H9 (cell line): ENCODE measurements at regions not wholly inside any gene's neighbourhood (a gene's known extent, or its start where the extent isn't known, plus 50 kb on each side); places are given as distances from the start of the nearest gene placed in this dataset.

Experiments
- DNase-seq: peaks from one replicate; pipeline ENCODE4 v3.0.0-alpha.2; 2017
- H2AFZ ChIP-seq: one replicate; pipeline ENCODE4 v1.6.1; 2013; ENCODE audit warnings: mild to moderate bottlenecking, low read length, control low read depth, moderate library complexity
- H2AK5ac ChIP-seq: 2 replicates; pipeline ENCODE4 v1.6.1; 2013; ENCODE audit warnings: low read length, control low read depth, mixed read lengths; ENCODE audit not compliant: insufficient read length
- H2BK120ac ChIP-seq: one replicate; pipeline ENCODE4 v1.6.1; 2013; ENCODE audit warnings: low read depth, mild to moderate bottlenecking, low read length, control low read depth, inconsistent platforms; ENCODE audit not compliant: poor library complexity, severe bottlenecking
- H2BK12ac ChIP-seq: 2 replicates; pipeline ENCODE4 v1.6.1; 2013; ENCODE audit warnings: low read length, control low read depth, mixed read lengths, low read depth; ENCODE audit not compliant: insufficient read length
- H2BK15ac ChIP-seq: 2 replicates; pipeline ENCODE4 v1.6.1; 2013; ENCODE audit warnings: low read depth, low read length, control low read depth
- H2BK20ac ChIP-seq: one replicate; pipeline ENCODE4 v1.6.1; 2013; ENCODE audit warnings: low read depth, mild to moderate bottlenecking, low read length, control low read depth, inconsistent platforms; ENCODE audit not compliant: poor library complexity, severe bottlenecking
- H2BK5ac ChIP-seq: 2 replicates; pipeline ENCODE4 v1.6.1; 2013; ENCODE audit warnings: low read length, control low read depth, mixed read lengths; ENCODE audit not compliant: insufficient read length
- H3K14ac ChIP-seq: 2 replicates; pipeline ENCODE4 v1.6.1; 2013; ENCODE audit warnings: low read length, control low read depth; ENCODE audit not compliant: insufficient read depth
- H3K18ac ChIP-seq: 2 replicates; pipeline ENCODE4 v1.6.1; 2013; ENCODE audit warnings: low read depth, mild to moderate bottlenecking, mixed read lengths, low read length, control low read depth; ENCODE audit not compliant: insufficient read length
- H3K23ac ChIP-seq: 2 replicates; pipeline ENCODE4 v1.6.1; 2013; ENCODE audit warnings: low read length, control low read depth, mixed read lengths, low read depth; ENCODE audit not compliant: insufficient read length
- H3K23me2 ChIP-seq: 2 replicates; pipeline ENCODE4 v1.6.1; 2013; ENCODE audit warnings: low read depth, mild to moderate bottlenecking, mixed read lengths, low read length, control low read depth; ENCODE audit not compliant: insufficient read length, poor library complexity, severe bottlenecking
- H3K27ac ChIP-seq: 2 replicates; pipeline ENCODE4 v1.5.1; 2013; ENCODE audit warnings: low read length, control low read depth, mixed read lengths, low read depth; ENCODE audit not compliant: insufficient read length
- H3K27me3 ChIP-seq: 2 replicates; pipeline ENCODE4 v1.6.1; 2013; ENCODE audit warnings: low read length, control low read depth, inconsistent platforms; ENCODE audit not compliant: insufficient read depth
- H3K4ac ChIP-seq: 2 replicates; pipeline ENCODE4 v1.6.1; 2013; ENCODE audit warnings: low read depth, mild to moderate bottlenecking, control low read depth, inconsistent platforms, low read length, moderate library complexity
- H3K4me1 ChIP-seq: 2 replicates; pipeline ENCODE4 v1.6.1; 2013; ENCODE audit warnings: low read length, control low read depth, inconsistent platforms; ENCODE audit not compliant: insufficient read depth
- H3K4me2 ChIP-seq: 2 replicates; pipeline ENCODE4 v1.6.1; 2013; ENCODE audit warnings: low read length, control low read depth, mixed read lengths; ENCODE audit not compliant: insufficient read length, insufficient read depth
- H3K56ac ChIP-seq: 2 replicates; pipeline ENCODE4 v1.6.1; 2013; ENCODE audit warnings: low read depth, mild to moderate bottlenecking, mixed read lengths, low read length, control low read depth; ENCODE audit not compliant: insufficient read length
- H3K79me1 ChIP-seq: 2 replicates; pipeline ENCODE4 v1.6.1; 2013; ENCODE audit warnings: low read depth, mild to moderate bottlenecking, moderate library complexity, low read length, control low read depth, inconsistent platforms; ENCODE audit not compliant: insufficient read depth, poor library complexity, severe bottlenecking
- H3K79me2 ChIP-seq: 2 replicates; pipeline ENCODE4 v1.6.1; 2013; ENCODE audit warnings: low read length, control low read depth, inconsistent platforms; ENCODE audit not compliant: insufficient read depth
- H3K9ac ChIP-seq: 2 replicates; pipeline ENCODE4 v1.6.1; 2013; ENCODE audit warnings: low read length, control low read depth, mixed read lengths; ENCODE audit not compliant: insufficient read length; ENCODE audit errors: extremely low read depth
- H3K9me3 ChIP-seq: one replicate; pipeline ENCODE4 v1.6.1; 2013; ENCODE audit warnings: low read depth, low read length, inconsistent platforms; ENCODE audit not compliant: control insufficient read depth
- H3T11ph ChIP-seq: one replicate; pipeline ENCODE4 v1.6.1; 2013; ENCODE audit warnings: mild to moderate bottlenecking, low read length, control low read depth, inconsistent platforms
- H4K20me1 ChIP-seq: one replicate; pipeline ENCODE4 v1.6.1; 2013; ENCODE audit not compliant: control insufficient read depth, insufficient read length, insufficient read depth
- H4K5ac ChIP-seq: 2 replicates; pipeline ENCODE4 v1.6.1; 2013; ENCODE audit warnings: low read depth, mild to moderate bottlenecking, mixed read lengths, low read length, control low read depth; ENCODE audit not compliant: insufficient read length
- H4K8ac ChIP-seq: replicated peaks from 2 replicates; pipeline ENCODE4 v1.6.1; 2013; ENCODE audit warnings: low read length, control low read depth, mixed read lengths, low read depth; ENCODE audit not compliant: insufficient read length
- H4K91ac ChIP-seq: 2 replicates; pipeline ENCODE4 v1.6.1; 2013; ENCODE audit warnings: low read depth, mild to moderate bottlenecking, moderate library complexity, mixed read lengths, low read length, control low read depth; ENCODE audit not compliant: insufficient read length
- H3K27ac Mint-ChIP-seq, 3 experiments: 2 replicates in 2 of 3; 3 replicates in 1 of 3; pipeline ENCODE4 v1.8.0; 2020 to 2021; ENCODE audit warnings: mixed read lengths in 3 of 3, mild to moderate bottlenecking in 1 of 3, moderate library complexity in 1 of 3
- H3K27me3 Mint-ChIP-seq: 2 replicates; pipeline ENCODE4 v1.8.0; 2021; ENCODE audit warnings: low read depth, mild to moderate bottlenecking, moderate library complexity, mixed read lengths
- H3K36me3 Mint-ChIP-seq, 3 experiments: 2 replicates in 2 of 3; 3 replicates in 1 of 3; pipeline ENCODE4 v1.8.0; 2020 to 2021; ENCODE audit warnings: low read depth in 3 of 3, mixed read lengths in 3 of 3; ENCODE audit not compliant: insufficient read depth in 1 of 3
- H3K4me1 Mint-ChIP-seq, 2 experiments: 2 replicates each; pipeline ENCODE4 v1.8.0; 2020; ENCODE audit warnings: mixed read lengths in 2 of 2
- H3K4me3 Mint-ChIP-seq, 2 experiments: 2 replicates in 1 of 2; 3 replicates in 1 of 2; pipeline ENCODE4 v1.8.0; 2020 to 2021; ENCODE audit warnings: mild to moderate bottlenecking in 2 of 2, mixed read lengths in 2 of 2, moderate library complexity in 1 of 2
- H3K9me3 Mint-ChIP-seq, 2 experiments: 2 replicates in 1 of 2; 3 replicates in 1 of 2; pipeline ENCODE4 v1.8.0; 2020; ENCODE audit warnings: mild to moderate bottlenecking in 2 of 2, mixed read lengths in 2 of 2, moderate library complexity in 1 of 2
- TF ChIP-seq, protein P1 (sequence below): fragments of 200-600 bp; sonication (generic); conservative IDR thresholded peaks from 3 replicates; pipeline ENCODE4 v1.8.0; 2021; ENCODE audit warnings: antibody characterized with exemption, mild to moderate bottlenecking

DNA sequence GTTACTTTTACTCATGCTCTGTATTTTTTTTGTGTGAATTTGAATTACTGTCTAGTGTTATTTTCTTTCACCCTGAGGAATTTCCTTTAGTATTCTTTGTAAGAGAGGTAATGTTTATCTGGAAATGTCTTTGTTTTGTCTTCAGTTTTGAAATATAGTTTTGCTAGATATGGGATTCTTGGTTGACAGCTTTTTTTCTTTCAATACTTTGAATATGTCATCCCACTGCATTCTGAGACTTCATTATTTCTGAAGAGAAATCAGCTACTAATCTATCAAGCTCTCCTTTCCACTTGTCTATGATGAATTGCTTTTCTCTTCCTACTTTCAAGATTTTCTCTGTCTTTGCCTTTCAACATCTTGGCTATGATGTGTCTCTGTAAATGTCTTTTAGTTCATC, 217.0 kb upstream of the CASK start:
- Histone ChIP-seq H3K56ac (no peak overlapping the region), H3T11ph (no peak overlapping the region), H3K23ac (no peak overlapping the region), H4K91ac (no peak overlapping the region), H3K9me3 (no peaks in the 10 kb centered on the region), H3K4me1 (no peaks in the 10 kb centered on the region), H3K27me3 (no peaks in the 10 kb centered on the region), H3K4me2 (no peak overlapping the region), H3K4ac (no peak overlapping the region), H2BK5ac (no peak overlapping the region), H4K5ac (no peak overlapping the region), H2BK12ac (no peak overlapping the region), H3K9ac (no peak overlapping the region), H4K8ac (no peak overlapping the region), H2BK15ac (no peak overlapping the region), H2BK120ac (no peak overlapping the region), H3K14ac (no peak overlapping the region), H2AFZ (no peak overlapping the region), H3K18ac (no peak overlapping the region), H3K79me2 (no peaks in the 10 kb centered on the region), H3K23me2 (no peaks in the 10 kb centered on the region), H2BK20ac (no peak overlapping the region), H4K20me1 (no peaks in the 10 kb centered on the region), H3K27ac (no peak overlapping the region), H3K79me1 (no peaks in the 10 kb centered on the region), H2AK5ac (no peak overlapping the region)
- H3K4me3 Mint-ChIP-seq, result no peak overlapping the region
- TF ChIP-seq, protein P1, sequence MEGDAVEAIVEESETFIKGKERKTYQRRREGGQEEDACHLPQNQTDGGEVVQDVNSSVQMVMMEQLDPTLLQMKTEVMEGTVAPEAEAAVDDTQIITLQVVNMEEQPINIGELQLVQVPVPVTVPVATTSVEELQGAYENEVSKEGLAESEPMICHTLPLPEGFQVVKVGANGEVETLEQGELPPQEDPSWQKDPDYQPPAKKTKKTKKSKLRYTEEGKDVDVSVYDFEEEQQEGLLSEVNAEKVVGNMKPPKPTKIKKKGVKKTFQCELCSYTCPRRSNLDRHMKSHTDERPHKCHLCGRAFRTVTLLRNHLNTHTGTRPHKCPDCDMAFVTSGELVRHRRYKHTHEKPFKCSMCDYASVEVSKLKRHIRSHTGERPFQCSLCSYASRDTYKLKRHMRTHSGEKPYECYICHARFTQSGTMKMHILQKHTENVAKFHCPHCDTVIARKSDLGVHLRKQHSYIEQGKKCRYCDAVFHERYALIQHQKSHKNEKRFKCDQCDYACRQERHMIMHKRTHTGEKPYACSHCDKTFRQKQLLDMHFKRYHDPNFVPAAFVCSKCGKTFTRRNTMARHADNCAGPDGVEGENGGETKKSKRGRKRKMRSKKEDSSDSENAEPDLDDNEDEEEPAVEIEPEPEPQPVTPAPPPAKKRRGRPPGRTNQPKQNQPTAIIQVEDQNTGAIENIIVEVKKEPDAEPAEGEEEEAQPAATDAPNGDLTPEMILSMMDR, result no peak
- H3K27me3 Mint-ChIP-seq, result no peaks in the 10 kb centered on the region
- H3K9me3 Mint-ChIP-seq, result peaks cover 66 to 74% of the 10 kb centered on the region in 2 experiments
- H3K4me1 Mint-ChIP-seq, result peaks cover 10 to 11% of the 10 kb centered on the region in 2 experiments
- DNase-seq, result no peak
- peaks cover 4 to 10% (median 4%) of the 10 kb centered on the region in 3 experiments; a peak in 4 of 7 replicates for H3K36me3 Mint-ChIP-seq
- H3K27ac Mint-ChIP-seq, result no peak overlapping the region
